ENCODE measurements at regions not wholly inside any gene's neighbourhood (a gene's known extent, or its start where the extent isn't known, plus 50 kb on each side); places are given as distances from the start of the nearest gene placed in this dataset.
"Not testable (repeated sequence)": the region's sequence is repeated elsewhere in the genome, so short reads cannot be mapped to it uniquely, and the experiment has no call there.

DNA sequence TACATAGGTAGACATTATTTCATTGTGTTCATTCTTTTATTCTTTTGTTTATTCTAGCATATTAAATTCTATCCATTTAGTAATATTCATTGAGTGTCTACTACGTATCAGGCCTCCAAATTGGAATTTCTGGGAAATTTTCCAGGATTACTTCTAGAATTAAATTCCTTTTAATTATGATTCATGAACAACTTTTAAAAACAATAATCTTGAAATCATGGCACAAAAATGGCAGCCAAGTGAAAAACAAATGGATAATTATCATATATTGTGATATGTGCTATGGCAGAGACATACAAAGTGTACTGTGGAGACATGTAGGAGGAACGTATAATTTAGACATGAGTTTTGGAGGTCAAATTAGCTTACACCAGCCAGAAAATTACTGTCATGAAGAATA, 868.5 kb downstream of the FAT4 start:
- no peak overlapping the region for H3K27ac ChIP-seq
- intact Hi-C loops (cut with DNase I; ENCODE audit: low total_unique reads) = no loop called here
- H3K27me3 ChIP-seq = no peaks in the 10 kb centered on the region
- H3K9me3 ChIP-seq = no peaks in the 10 kb centered on the region
- no peak for DNase-seq
- H3K36me3 ChIP-seq = no peaks in the 10 kb centered on the region
- H3K4me1 ChIP-seq = no peaks in the 10 kb centered on the region
- TF ChIP-seq, protein P1, sequence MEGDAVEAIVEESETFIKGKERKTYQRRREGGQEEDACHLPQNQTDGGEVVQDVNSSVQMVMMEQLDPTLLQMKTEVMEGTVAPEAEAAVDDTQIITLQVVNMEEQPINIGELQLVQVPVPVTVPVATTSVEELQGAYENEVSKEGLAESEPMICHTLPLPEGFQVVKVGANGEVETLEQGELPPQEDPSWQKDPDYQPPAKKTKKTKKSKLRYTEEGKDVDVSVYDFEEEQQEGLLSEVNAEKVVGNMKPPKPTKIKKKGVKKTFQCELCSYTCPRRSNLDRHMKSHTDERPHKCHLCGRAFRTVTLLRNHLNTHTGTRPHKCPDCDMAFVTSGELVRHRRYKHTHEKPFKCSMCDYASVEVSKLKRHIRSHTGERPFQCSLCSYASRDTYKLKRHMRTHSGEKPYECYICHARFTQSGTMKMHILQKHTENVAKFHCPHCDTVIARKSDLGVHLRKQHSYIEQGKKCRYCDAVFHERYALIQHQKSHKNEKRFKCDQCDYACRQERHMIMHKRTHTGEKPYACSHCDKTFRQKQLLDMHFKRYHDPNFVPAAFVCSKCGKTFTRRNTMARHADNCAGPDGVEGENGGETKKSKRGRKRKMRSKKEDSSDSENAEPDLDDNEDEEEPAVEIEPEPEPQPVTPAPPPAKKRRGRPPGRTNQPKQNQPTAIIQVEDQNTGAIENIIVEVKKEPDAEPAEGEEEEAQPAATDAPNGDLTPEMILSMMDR (IDR thresholded peaks at IDR 0.05) = no peak
- H3K4me3 ChIP-seq = no peak overlapping the region

DNA sequence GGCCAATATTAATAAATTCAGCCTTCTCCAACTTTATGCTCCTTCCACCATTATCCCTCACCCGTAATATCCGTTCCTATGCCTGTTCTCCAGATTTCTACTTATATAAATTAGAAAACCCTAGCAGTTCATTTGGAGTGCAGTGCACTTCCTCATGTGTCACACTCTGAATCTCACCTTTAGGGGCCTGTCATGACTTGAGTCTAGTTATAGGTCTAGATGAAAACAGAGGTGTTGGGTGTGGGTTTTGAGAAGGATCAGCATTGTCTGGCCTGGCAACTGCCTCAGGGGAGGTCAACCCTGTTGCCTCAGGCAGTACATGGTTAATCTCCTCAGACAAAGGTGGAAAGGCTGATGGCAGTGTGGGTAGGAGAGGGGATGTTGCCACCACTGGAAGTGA, 876.8 kb downstream of the FAT4 start:
- DNase-seq = no peak
- TF ChIP-seq, protein P1 (IDR thresholded peaks at IDR 0.05) = no peak
- H3K36me3 ChIP-seq = no peaks in the 10 kb centered on the region
- H3K9me3 ChIP-seq = no peaks in the 10 kb centered on the region
- H3K4me1 ChIP-seq = no peaks in the 10 kb centered on the region
- intact Hi-C loops (cut with DNase I; ENCODE audit: low total_unique reads) = no loop called here
- no peak overlapping the region for H3K4me3 ChIP-seq
- no peaks in the 10 kb centered on the region for H3K27me3 ChIP-seq
- H3K27ac ChIP-seq = no peak overlapping the region

DNA sequence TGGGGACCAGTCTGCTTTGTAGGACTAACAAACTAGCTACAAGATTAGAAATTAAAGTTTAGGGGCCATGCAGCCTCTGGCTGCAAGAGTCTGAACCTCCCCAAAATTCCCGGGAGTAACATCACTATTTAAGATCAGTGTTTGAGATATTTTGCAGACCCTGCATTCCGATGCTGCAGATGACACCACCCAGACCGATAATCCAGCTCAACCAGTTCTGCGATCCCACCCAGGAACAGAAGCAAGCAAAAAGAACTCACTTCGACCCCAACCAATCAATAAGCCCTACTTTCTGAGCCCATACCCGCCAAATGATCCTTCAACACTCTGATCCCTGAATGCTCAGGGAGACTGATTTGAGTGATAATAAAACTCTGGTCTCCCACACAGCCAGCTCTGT, 877.8 kb downstream of the FAT4 start:
- Histone ChIP-seq H3K36me3 (no peaks in the 10 kb centered on the region), H3K27me3 (no peaks in the 10 kb centered on the region), H3K4me3 (no peak overlapping the region), H3K27ac (no peak overlapping the region), H3K9me3 (no peaks in the 10 kb centered on the region), H3K4me1 (no peaks in the 10 kb centered on the region)
- TF ChIP-seq, protein P1 (IDR thresholded peaks at IDR 0.05) = no peak
- DNase-seq = no peak
- intact Hi-C loops (cut with DNase I; ENCODE audit: low total_unique reads) = no loop called here

DNA sequence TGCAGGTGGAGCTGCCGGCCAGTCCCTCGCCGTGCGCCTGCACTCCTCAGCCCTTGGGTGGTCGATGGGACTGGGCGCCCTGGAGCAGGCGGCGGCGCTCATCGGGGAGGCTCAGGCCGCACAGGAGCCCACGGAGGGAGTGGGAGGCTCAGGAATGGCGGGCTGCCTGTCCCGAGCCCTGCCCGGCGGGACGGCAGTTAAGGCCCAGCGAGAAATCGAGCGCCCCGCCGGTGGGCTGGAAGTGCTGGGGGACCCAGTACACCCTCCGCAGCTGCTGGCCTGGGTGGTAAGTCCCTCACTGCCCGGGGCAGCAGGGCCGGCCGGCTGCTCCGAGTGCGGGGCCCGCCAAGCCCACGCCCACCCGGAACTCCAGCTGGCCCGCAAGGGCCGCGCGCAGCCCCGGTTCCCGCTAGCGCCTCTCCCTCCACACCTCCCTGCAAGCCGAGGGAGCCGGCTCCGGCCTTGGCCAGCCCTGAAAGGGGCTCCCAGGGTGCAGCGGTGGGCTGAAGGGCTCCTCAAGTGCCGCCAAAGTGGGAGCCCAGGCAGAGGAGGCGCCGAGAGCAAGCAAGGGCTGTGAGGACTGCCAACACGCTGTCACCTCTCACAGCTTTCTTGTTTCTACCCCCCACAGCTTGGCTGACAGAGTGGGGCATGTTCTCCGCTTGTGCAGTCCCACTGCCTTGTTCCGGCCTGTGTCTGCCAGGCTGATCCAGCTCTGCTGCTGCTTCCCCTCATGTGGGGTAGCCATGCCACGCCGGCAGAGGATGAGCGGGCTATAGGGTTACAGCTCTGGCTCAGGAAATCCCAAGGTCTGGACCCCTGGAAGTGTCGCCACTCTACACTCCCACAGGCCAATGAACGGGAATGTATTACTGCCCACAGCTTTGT, 886.7 kb downstream of the FAT4 start:
- H3K4me1 ChIP-seq; H3K9me3 ChIP-seq; H3K27me3 ChIP-seq; intact Hi-C loops (cut with DNase I; ENCODE audit: low total_unique reads); H3K4me3 ChIP-seq; H3K36me3 ChIP-seq; DNase-seq; H3K27ac ChIP-seq: not testable (repeated sequence)

DNA sequence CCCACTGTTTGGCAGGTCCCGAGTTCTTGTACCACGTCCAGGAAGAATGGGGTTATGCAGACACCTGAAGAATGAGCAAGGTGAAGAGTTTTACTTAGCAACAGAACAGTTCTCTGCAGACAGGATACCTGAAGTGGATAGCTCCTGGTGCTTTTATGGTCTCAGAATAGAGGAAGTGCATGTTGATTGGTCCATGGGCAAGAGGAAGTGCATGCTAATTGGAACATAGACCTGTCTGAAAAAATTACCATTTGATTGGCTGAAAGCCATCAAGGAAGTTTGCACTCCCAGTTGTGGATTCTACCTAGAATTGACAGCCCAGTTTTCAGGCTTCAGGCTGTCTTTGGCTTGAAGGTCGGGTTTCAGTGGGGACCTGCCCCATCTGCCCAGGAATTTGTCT, 887.5 kb downstream of the FAT4 start:
- Histone ChIP-seq H3K36me3 (no peaks in the 10 kb centered on the region), H3K4me3 (no peak overlapping the region), H3K4me1 (no peaks in the 10 kb centered on the region), H3K27me3 (no peaks in the 10 kb centered on the region), H3K27ac (no peak overlapping the region), H3K9me3 (no peaks in the 10 kb centered on the region)
- TF ChIP-seq, protein P1 (IDR thresholded peaks at IDR 0.05) = no peak
- DNase-seq = no peak
- intact Hi-C loops (cut with DNase I; ENCODE audit: low total_unique reads) = no loop called here

DNA sequence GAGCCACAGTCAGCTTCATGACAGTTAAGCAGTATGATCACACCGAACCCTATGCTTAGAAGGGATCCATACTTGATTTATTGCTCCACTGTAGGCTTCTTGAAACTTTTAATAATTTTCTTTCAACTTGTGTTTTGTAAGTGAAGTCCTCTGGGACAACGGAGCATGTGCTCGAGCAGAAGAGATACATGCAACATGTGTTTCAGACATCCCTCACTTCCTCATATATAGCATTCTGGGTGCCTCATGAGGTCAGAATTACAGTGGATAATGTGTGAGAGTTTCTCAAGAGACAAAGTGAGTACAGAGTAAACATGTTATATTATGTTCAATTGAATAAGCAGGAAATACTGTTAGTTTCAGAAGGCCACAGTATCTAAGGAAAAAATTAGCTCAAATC, 893.2 kb downstream of the FAT4 start:
- Histone ChIP-seq H3K9me3 (no peaks in the 10 kb centered on the region), H3K36me3 (no peaks in the 10 kb centered on the region), H3K27ac (no peak overlapping the region), H3K4me1 (peaks cover 0 to 9% (median 0%) of the 10 kb centered on the region in 4 donors), H3K4me3 (no peak overlapping the region), H3K27me3 (no peaks in the 10 kb centered on the region)
- DNase-seq = no peak
- TF ChIP-seq, protein P1 (IDR thresholded peaks at IDR 0.05) = no peak
- intact Hi-C loops (cut with DNase I; ENCODE audit: low total_unique reads) = no loop called here
